GM21390 (cell line): ENCODE measurements at regions not wholly inside any gene's neighbourhood (a gene's known extent, or its start where the extent isn't known, plus 50 kb on each side); places are given as distances from the start of the nearest gene placed in this dataset.

Experiments
- ATAC-seq: cut with Tn5 transposase; IDR thresholded peaks from one replicate; pipeline ENCODE4 v1.9.1; 2021; ENCODE audit not compliant: unreplicated experiment

DNA sequence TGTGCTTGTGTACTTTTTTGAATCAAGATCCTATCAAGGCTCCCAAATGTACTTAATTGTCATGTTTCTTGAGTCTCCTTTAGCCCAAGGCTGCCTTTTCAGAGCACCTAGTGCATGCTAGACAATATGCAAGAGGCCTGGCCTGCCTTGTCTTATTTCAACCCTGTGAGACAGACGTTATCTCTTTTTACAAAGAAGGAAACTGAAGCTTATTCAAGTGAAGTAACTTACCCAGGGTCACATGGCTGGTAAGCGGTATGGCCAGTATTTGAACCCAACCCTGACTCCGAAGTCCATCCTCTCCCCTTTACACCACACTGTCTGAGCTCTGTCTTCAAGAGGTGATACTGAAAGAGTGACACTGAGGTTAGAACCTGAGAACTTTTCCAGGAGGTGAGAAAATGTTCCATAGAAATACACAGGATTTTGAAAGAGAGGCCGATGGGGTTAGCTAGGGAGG, 505.1 kb downstream of the FOXO1 start:
- ATAC-seq: no peak

DNA sequence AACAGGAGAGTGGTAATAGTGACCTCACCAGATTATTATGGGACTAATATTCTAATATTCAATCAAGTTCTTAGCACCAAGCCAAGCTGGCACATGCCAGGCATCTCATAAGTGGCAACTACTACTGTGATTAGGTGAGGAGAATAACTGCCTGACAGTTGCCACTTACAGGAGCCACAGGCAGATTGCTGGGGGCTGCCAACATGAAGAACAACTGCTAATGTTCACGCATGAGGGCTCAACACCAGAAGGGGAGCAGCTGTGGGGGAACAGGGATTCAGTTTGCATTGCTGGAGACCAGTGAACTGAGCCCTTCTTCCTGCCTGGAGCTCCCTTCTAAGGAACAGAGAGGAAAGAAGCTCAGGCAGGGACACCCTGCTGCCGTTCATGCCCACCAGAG, 504.5 kb downstream of the FOXO1 start:
- no peak for ATAC-seq

DNA sequence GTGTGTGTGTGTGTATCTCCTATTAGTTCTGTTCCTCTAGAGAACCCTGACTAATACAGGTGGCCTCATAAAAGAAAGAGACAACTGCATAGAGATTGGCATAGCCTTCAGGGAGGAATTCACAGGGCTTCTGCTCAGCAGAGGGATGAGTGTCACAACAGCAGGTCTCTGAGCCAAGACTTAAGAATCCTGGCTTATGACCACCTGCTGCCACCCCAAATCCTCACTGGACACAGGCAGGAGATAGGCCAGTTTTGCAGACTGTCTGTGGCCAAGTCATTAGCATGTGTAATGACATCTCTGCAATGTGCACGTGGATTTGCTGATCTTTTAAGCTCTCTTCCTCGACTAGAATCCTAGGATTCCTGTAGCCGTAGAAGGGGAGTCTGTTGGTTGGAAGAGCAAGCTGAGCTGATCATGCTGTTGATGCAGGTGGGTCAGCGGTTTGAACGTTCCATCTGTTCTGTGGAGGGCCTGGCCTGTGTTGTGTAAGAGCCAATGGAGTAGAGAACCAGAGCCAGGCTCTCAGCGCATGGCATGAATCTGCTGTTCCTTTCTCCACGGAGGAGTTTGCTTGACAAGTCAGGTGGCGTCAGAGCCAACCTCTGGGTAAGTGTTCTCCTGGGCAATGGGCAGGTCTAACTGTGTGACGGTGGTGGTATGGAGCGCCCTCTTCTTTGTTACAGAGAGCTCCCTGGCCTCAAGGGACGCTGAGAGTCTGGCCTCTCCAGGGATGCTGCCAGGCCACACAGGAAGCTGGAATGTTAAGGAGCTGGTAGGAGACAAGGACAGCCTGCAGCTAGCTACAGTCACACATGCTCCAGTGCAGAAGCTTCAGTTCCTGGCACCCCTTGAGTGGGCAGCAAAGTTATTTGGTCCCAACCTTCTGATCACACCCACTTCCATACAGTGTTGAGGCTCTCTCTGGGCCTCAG, 503.1 kb downstream of the FOXO1 start:
- ATAC-seq: no peak

DNA sequence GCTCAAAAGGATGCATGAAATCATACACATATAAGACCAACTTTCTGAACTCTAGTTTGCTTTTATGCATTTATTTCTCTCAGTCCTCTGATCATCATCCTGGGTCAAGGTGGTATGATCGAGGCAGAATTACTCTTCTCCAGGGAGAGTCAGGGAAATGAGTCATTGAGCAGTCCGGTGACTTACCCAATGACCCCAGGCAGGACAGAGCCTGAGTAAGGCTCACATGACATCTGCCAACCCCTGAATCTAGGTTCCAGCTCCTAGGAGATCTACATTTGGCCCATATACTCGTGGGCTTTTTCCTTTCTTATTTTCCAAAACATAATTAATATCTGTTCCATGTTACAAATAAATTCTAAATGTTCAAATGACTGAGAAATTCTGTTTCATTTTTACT, 502.3 kb downstream of the FOXO1 start:
- ATAC-seq: no peak

GRCh38 chr13:40165316-40165932, 501.0 kb downstream of the FOXO1 start:
- no peak for ATAC-seq

- ATAC-seq: no peak
Observed at GRCh38 chr13:40167327-40167726, 499.1 kb downstream of the FOXO1 start.

DNA sequence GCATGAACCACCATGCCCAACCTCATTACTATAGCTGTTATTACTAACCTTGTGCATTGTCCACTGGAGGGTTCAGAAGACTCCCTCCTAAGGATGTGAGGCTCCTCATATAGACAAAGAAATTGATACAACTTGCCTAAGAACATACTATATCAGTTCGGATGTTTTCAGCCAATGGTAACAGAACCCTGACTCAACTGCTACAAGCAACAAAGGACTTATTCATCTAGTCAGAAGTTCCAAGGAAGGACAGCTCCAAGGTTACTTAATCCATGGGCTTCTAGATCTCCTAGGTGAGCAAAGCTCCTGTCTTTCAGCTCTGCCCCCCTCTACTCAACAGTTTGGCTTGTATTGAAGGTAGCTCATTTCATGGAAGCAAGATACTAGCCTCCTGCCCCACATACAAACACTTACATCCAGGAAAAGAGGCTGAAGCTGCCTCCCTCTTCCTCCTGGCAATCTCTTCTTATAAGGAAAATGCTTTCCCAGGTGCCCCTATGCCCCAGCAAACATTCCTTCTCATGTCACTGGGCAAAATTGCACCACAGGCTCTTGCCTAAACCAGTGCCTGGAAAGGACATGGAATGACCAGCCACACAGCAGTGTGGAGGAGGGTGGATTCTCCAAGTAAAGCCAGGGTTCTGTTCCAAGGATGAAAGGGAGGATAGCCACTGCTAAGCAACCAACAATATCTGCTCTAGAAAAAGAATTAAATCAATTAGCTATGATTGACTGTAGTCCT, 497.8 kb downstream of the FOXO1 start:
- no peak for ATAC-seq

DNA sequence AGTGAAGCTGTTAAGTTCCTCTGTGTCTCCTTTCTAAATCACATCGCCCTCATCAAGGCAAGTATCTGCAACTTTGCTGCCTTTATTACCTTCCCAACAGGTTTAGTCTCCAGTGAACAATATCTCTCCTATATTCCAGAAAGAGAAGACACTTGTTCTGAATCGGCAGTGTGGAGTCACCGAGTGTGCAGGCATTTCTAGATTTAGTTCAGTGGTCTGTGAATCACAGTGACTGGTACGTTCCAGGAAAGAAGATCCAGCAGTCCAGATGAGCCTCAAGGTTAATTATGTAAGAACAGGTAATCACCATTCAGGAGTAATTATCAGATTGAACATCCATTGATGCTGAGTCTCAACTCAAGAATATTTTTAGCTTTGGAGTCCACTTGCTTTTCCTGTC, 497.0 kb downstream of the FOXO1 start:
- ATAC-seq: no peak

DNA sequence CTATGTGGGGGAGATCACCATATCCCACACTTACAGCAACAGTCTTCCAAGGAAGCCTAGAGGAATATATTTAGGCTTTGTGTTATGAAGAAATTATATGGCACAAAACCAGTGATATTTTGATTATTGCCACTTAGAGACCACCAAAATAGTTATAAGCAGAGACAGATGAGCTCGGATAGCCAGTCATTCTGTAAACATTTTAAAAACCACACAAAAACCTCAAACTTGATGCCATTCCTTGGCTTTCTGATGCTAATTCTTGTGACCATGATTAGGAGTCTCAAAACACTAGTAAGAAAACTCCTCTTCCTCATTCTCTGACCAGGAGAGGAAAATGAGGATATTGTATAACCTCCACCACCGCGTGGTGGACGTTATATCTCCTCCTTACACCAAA, 496.4 kb downstream of the FOXO1 start:
- ATAC-seq: no peak

- no peak for ATAC-seq
Observed at GRCh38 chr13:40170982-40171381, 495.5 kb downstream of the FOXO1 start.

GRCh38 chr13:40171566-40171965, 494.9 kb downstream of the FOXO1 start:
- no peak for ATAC-seq

DNA sequence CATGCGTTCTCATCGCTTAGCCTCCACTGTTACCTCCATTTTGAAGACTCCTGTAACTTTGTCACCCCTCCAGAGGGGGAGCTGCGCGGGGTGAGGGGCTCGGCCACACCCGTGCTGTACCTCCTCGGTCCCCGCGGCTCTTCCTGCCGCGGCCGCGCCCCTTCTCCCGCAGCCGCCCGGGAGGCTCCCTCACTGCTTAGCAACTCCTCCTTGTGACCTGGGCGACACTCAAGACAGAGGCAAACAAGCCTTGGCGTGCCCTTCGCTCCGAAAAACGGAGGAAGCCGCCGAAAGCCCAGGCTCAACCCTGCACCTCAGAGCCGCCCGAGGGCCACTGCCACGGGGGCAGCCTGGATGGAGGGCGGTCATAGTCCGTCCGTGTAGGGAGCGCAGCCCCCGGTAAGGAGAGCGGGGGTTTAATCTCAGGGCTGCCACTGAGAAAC, 494.3 kb downstream of the FOXO1 start:
- ATAC-seq: no peak

DNA sequence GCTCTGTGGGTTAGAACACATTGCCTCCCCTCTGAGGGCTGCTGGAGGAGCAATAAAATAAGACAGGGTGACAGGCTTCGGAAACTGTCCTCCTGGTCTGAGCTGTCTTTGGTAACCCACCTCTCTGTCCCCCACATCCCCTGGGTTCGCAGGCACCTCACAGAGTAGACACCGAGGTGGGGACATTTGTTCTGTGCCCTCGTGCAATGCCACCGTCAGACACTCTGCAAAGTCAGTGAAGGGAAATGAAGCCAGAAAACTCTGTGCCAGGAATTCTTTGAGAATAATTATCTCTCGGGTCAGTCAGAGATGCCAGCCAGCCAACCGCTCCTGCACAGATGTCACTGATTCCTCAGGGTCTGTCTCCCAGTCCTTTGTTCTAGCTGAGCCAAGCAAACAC, 493.6 kb downstream of the FOXO1 start:
- ATAC-seq: no peak

- ATAC-seq: no peak
Observed at GRCh38 chr13:40175639-40176038, 490.8 kb downstream of the FOXO1 start.

DNA sequence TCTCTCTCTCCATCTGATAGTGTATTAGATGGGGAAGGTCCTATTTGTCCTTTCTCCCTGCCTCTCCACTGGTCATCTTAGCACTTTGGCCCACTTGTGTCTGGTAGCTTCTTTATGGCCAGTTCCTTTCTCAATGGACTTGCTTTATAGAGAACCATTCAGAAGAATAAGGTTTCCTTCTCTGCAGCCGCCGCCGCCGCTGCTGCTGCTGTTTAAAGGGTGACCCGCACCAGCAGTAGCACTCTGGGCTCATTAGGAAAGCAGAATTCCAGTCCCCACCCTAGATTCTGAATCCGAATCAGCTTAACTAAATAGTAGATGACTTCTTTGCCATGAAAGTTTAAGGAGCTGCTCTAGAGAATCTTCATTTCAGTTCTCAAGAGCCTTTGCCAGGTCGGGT, 490.2 kb downstream of the FOXO1 start:
- no peak for ATAC-seq

- no peak for ATAC-seq
Observed at GRCh38 chr13:40178130-40178529, 488.3 kb downstream of the FOXO1 start.

DNA sequence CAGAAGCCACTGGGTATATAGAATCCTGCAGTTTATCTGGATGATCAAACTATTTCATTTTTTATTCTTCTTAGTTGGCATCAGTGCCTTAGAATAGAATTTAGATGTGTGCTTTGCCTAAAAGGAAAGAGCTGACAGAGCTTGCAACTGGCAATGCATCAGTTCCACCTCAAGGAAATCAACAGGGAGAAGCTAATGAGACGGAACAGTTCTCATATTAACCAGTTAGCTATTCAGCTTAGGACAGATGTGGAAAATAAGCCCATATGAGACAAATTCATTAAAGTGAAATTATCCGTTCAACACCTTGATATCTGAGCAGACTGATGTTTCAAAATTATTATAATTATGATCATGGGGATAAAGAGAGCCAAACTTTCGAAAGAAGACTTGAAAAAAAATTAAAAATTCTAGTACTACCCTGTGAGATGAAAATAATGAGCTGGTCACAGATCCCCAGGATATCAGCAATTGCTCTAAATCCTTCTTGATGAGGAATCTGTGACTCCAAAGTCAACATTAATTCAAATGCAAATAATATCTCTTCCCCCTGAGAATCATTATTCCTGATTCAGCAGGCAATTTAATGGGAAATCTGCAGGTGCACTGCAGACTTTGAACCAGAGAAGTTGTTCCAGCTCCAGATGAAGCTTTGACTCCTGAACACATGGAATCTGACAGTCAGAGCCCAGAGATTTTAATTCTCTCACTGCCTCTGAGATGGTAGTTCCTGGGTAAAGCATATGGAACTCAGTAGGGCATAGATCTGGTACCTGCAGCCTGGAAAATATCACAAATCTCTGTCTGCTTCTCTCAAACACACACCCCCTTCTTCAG, 486.8 kb downstream of the FOXO1 start:
- ATAC-seq: no peak

DNA sequence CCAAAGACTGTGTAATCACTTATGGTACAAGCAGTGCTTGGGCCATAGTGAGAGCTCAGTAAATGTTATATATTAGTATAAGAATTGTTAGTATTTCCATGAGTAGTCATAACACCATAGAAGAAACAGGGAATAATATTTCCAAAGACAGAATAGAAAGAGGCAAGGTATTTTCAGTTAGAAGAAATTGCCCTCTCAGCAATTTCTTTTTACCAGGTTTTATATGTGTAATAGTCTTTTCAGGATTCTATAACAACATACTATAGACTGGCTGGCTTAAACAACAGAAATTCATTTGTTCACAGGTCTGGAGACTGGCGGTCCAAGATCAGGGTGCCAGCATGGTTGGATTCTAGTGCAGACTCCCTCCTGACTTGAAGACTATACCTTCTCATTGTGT, 485.7 kb downstream of the FOXO1 start:
- ATAC-seq: no peak

GRCh38 chr13:40181203-40181845, 485.1 kb downstream of the FOXO1 start:
- ATAC-seq: no peak

- ATAC-seq: no peak
Observed at GRCh38 chr13:40182591-40182990, 483.9 kb downstream of the FOXO1 start.
